CD14-positive monocyte (primary cell): ENCODE measurements at regions not wholly inside any gene's neighbourhood (a gene's known extent, or its start where the extent isn't known, plus 50 kb on each side); places are given as distances from the start of the nearest gene placed in this dataset.

Experiments used
- DNase-seq, 3 donors: peaks; one replicate each; pipeline ENCODE4 v3.0.0-alpha.2; 2011 to 2022
- H2AFZ ChIP-seq: 2 replicates; pipeline ENCODE4 v1.6.0; 2012; ENCODE audit warnings: mild to moderate bottlenecking, low read depth, low read length, inconsistent platforms; ENCODE audit not compliant: insufficient read depth, poor library complexity, severe bottlenecking
- H3K27ac ChIP-seq, 2 donors: 1 replicate in 1 of 2; 2 replicates in 1 of 2; pipeline ENCODE4 v1.5.1; 2012 to 2013; ENCODE audit warnings: low read length in 2 of 2, control low read depth in 1 of 2, inconsistent platforms in 1 of 2, low read depth in 1 of 2, mild to moderate bottlenecking in 1 of 2
- H3K27me3 ChIP-seq, 2 donors: one replicate each; pipeline versions ENCODE4 v1.6.0 to v1.6.1; 2011 to 2013; ENCODE audit warnings: low read length in 2 of 2; ENCODE audit not compliant: control insufficient read depth in 2 of 2, insufficient read depth in 2 of 2
- H3K36me3 ChIP-seq, 2 donors: replicated peaks in 1 of 2; 1 replicate in 1 of 2; 2 replicates in 1 of 2; pipeline versions ENCODE4 v1.5.1 to v1.6.1; 2012 to 2013; ENCODE audit warnings: low read length in 2 of 2, control low read depth in 1 of 2, inconsistent platforms in 1 of 2, mild to moderate bottlenecking in 1 of 2; ENCODE audit not compliant: insufficient read depth in 2 of 2, control insufficient read depth in 1 of 2
- H3K4me1 ChIP-seq, 2 donors: 1 replicate in 1 of 2; 2 replicates in 1 of 2; pipeline versions ENCODE4 v1.5.1 to v1.6.1; 2012 to 2013; ENCODE audit warnings: low read length in 2 of 2, control low read depth in 1 of 2, inconsistent platforms in 1 of 2, mild to moderate bottlenecking in 1 of 2, moderate library complexity in 1 of 2; ENCODE audit not compliant: insufficient read depth in 2 of 2, control insufficient read depth in 1 of 2
- H3K4me2 ChIP-seq: replicated peaks from 2 replicates; pipeline ENCODE3; 2012; ENCODE audit warnings: low read length, moderate library complexity, mild to moderate bottlenecking; ENCODE audit not compliant: poor library complexity, severe bottlenecking; ENCODE audit errors: extremely low read depth
- H3K4me3 ChIP-seq, 3 experiments: fragments of 200-600 bp in 1 of 3; sonication (generic) in 1 of 3; replicated peaks in 1 of 3; 1 replicate in 2 of 3; 2 replicates in 1 of 3; pipeline ENCODE4 v1.5.1; 2011 to 2013; ENCODE audit warnings: low read length in 3 of 3, mild to moderate bottlenecking in 3 of 3, control low read depth in 2 of 3, low read depth in 2 of 3, inconsistent platforms in 1 of 3, moderate library complexity in 1 of 3
- H3K79me2 ChIP-seq: 2 replicates; pipeline ENCODE4 v1.6.0; 2012; ENCODE audit warnings: mild to moderate bottlenecking, control low read depth, inconsistent platforms, low read length, moderate library complexity; ENCODE audit not compliant: insufficient read depth
- H3K9ac ChIP-seq: 2 replicates; pipeline ENCODE4 v1.6.0; 2017; ENCODE audit warnings: low read length, mild to moderate bottlenecking; ENCODE audit not compliant: insufficient read depth, poor library complexity, severe bottlenecking
- H3K9me3 ChIP-seq, 2 donors: replicated peaks in 1 of 2; 1 replicate in 1 of 2; 2 replicates in 1 of 2; pipeline versions ENCODE4 v1.5.1 to v1.6.1; 2012 to 2013; ENCODE audit warnings: low read length in 2 of 2, control low read depth in 1 of 2; ENCODE audit not compliant: control insufficient read depth in 1 of 2, insufficient read depth in 1 of 2
- H4K20me1 ChIP-seq: 2 replicates; pipeline ENCODE4 v1.6.0; 2012; ENCODE audit warnings: mild to moderate bottlenecking, low read length, control low read depth, moderate library complexity; ENCODE audit not compliant: insufficient read depth
- H3K27ac Mint-ChIP-seq, 7 donors: one replicate each; pipeline ENCODE4 v1.8.0; 2020; ENCODE audit warnings: mild to moderate bottlenecking in 7 of 7, mixed read lengths in 7 of 7, moderate library complexity in 6 of 7, inconsistent platforms in 2 of 7
- H3K27me3 Mint-ChIP-seq, 3 donors: one replicate each; pipeline ENCODE4 v1.8.0; 2021 to 2022; ENCODE audit warnings: low read depth in 3 of 3, mild to moderate bottlenecking in 3 of 3, mixed read lengths in 3 of 3, moderate library complexity in 3 of 3, inconsistent platforms in 1 of 3
- H3K36me3 Mint-ChIP-seq, 2 donors: one replicate each; pipeline ENCODE4 v1.8.0; 2020; ENCODE audit warnings: mixed read lengths in 2 of 2, inconsistent platforms in 1 of 2, mild to moderate bottlenecking in 1 of 2
- H3K4me1 Mint-ChIP-seq: one replicate; pipeline ENCODE4 v1.8.0; 2020; ENCODE audit warnings: mild to moderate bottlenecking, mixed read lengths
- H3K4me3 Mint-ChIP-seq, 2 donors: one replicate each; pipeline ENCODE4 v1.8.0; 2020; ENCODE audit warnings: mild to moderate bottlenecking in 2 of 2, mixed read lengths in 2 of 2, moderate library complexity in 1 of 2
- H3K9me3 Mint-ChIP-seq, 7 donors: one replicate each; pipeline ENCODE4 v1.8.0; 2020 to 2022; ENCODE audit warnings: mixed read lengths in 7 of 7, mild to moderate bottlenecking in 6 of 7, moderate library complexity in 6 of 7, inconsistent platforms in 2 of 7
- WGBS: methylation state at CpG from one replicate; pipeline ENCODE4 v1.1.5; 2013; ENCODE audit warnings: missing lambda C conversion rate; ENCODE audit not compliant: insufficient coverage; 5-methylcytosine and 5-hydroxymethylcytosine counted together
- intact Hi-C, 2 donors: fragments of 100-400 bp; cut with micrococcal nuclease; formaldehyde crosslinking; loops; one replicate each; pipeline versions ENCODE4 v1.15.0 to v1.15.1; 2023
- TF ChIP-seq, protein P1 (sequence below): fragments of 200-600 bp; IDR thresholded peaks from one replicate; pipeline ENCODE4 v1.8.0; 2022; ENCODE audit warnings: antibody characterized with exemption, mild to moderate bottlenecking

- Histone ChIP-seq H4K20me1 (no peaks in the 10 kb centered on the region), H3K36me3 (no peaks in the 10 kb centered on the region), H3K4me3 (no peak overlapping the region), H2AFZ (no peak overlapping the region), H3K9ac (no peak overlapping the region), H3K4me2 (no peak overlapping the region), H3K27ac (no peak overlapping the region), H3K27me3 (no peaks in the 10 kb centered on the region), H3K9me3 (no peaks in the 10 kb centered on the region), H3K4me1 (no peaks in the 10 kb centered on the region), H3K79me2 (no peaks in the 10 kb centered on the region)
- DNase-seq = no peak
- Mint-ChIP-seq H3K36me3 (no peaks in the 10 kb centered on the region), H3K9me3 (peaks cover 0 to 7% (median 0%) of the 10 kb centered on the region in 7 donors), H3K4me3 (no peak overlapping the region), H3K27me3 (peaks cover 0 to 5% (median 2%) of the 10 kb centered on the region in 3 donors), H3K27ac (no peak overlapping the region), H3K4me1 (no peaks in the 10 kb centered on the region)
- TF ChIP-seq, protein P1, sequence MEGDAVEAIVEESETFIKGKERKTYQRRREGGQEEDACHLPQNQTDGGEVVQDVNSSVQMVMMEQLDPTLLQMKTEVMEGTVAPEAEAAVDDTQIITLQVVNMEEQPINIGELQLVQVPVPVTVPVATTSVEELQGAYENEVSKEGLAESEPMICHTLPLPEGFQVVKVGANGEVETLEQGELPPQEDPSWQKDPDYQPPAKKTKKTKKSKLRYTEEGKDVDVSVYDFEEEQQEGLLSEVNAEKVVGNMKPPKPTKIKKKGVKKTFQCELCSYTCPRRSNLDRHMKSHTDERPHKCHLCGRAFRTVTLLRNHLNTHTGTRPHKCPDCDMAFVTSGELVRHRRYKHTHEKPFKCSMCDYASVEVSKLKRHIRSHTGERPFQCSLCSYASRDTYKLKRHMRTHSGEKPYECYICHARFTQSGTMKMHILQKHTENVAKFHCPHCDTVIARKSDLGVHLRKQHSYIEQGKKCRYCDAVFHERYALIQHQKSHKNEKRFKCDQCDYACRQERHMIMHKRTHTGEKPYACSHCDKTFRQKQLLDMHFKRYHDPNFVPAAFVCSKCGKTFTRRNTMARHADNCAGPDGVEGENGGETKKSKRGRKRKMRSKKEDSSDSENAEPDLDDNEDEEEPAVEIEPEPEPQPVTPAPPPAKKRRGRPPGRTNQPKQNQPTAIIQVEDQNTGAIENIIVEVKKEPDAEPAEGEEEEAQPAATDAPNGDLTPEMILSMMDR = no peak
- WGBS = 97% methylated on average over 7 of the region's 9 CpGs
- intact Hi-C loops = no loop called here
Measured at GRCh38 chr2:47650001-47650535, 79.3 kb upstream of the KCNK12 start.

GRCh38 chr2:47645246-47645645 lies 74.5 kb upstream of the KCNK12 start:
- Histone ChIP-seq H3K36me3 (no peaks in the 10 kb centered on the region), H3K4me1 (no peaks in the 10 kb centered on the region), H3K4me2 (no peak overlapping the region), H2AFZ (no peak overlapping the region), H3K79me2 (no peaks in the 10 kb centered on the region), H3K27me3 (no peaks in the 10 kb centered on the region), H3K9ac (no peak overlapping the region), H3K9me3 (no peaks in the 10 kb centered on the region), H3K27ac (no peak overlapping the region), H4K20me1 (no peaks in the 10 kb centered on the region), H3K4me3 (no peak overlapping the region)
- DNase-seq = no peak
- 0% methylated on average over 1 of the region's 1 CpG for WGBS
- Mint-ChIP-seq H3K27me3 (peaks cover 0 to 4% (median under 1%) of the 10 kb centered on the region in 3 donors), H3K9me3 (peaks cover 0 to 7% (median 2%) of the 10 kb centered on the region in 7 donors), H3K27ac (peak overlapping the region in 1 of 7 donors; percentile 35), H3K4me3 (no peak overlapping the region), H3K4me1 (no peaks in the 10 kb centered on the region), H3K36me3 (no peaks in the 10 kb centered on the region)
- TF ChIP-seq, protein P1 = no peak
- intact Hi-C loops = no loop called here
